Endothelial cell of umbilical vein (primary cell): ENCODE measurements at regions not wholly inside any gene's neighbourhood (a gene's known extent, or its start where the extent isn't known, plus 50 kb on each side); places are given as distances from the start of the nearest gene placed in this dataset.

Source experiments
- BruUV-seq: library from RNA; stranded (reverse); fragments of 400-500 nt; replicated peaks from 2 replicates; lab custom pipeline; 2021; lab: Mats Ljungman, UMichigan
- CTCF ChIA-PET: fragments of 300-600, 350-600 bp; sonication (Branson Sonifier 250); formaldehyde crosslinking; loops from one replicate; lab custom pipeline; 2021; ENCODE audit warnings: antibody characterized with exemption, inconsistent platforms; lab: Charles Lee
- POLR2A ChIA-PET: fragments of 300-600, 350-600 bp; sonication (Branson Sonifier 250); formaldehyde crosslinking; loops from one replicate; lab custom pipeline; 2021; ENCODE audit warnings: antibody characterized with exemption, inconsistent platforms; lab: Charles Lee
- DNase-seq: peaks from one replicate; pipeline ENCODE4 v3.0.0-alpha.2; 2011; ENCODE audit warnings: low read depth, low spot score
- FAIRE-seq: peaks from 2 replicates; lab custom pipeline; 2011; peaks lifted over from hg19 to GRCh38; lab: Jason Lieb, UNC
- H2AFZ ChIP-seq: 2 replicates; pipeline ENCODE4 v1.6.0; 2012; ENCODE audit warnings: low read depth, low read length, control low read depth, inconsistent platforms
- H3K27ac ChIP-seq: 2 replicates; pipeline ENCODE4 v1.5.1; 2011; ENCODE audit warnings: low read depth, mild to moderate bottlenecking, control low read depth, low read length, moderate library complexity; ENCODE audit not compliant: insufficient read depth
- H3K27me3 ChIP-seq, 2 experiments: 2 replicates each; pipeline versions ENCODE4 v1.6.0 to v1.6.1; 2011; ENCODE audit warnings: low read length in 2 of 2, mixed read lengths in 1 of 2; ENCODE audit not compliant: control insufficient read depth in 2 of 2, insufficient read depth in 2 of 2
- H3K36me3 ChIP-seq, 2 experiments: 2 replicates in 1 of 2; 3 replicates in 1 of 2; pipeline ENCODE4 v1.5.1; 2011; ENCODE audit warnings: low read length in 2 of 2, mild to moderate bottlenecking in 1 of 2, moderate library complexity in 1 of 2; ENCODE audit not compliant: control insufficient read depth in 2 of 2, insufficient read depth in 2 of 2; ENCODE audit errors: extremely low read depth in 1 of 2
- H3K4me1 ChIP-seq: 3 replicates; pipeline ENCODE4 v1.5.1; 2011; ENCODE audit warnings: mild to moderate bottlenecking, low read length; ENCODE audit not compliant: control insufficient read depth, insufficient read depth; ENCODE audit errors: extremely low read depth
- H3K4me2 ChIP-seq: 2 replicates; pipeline ENCODE4 v1.6.1; 2011; ENCODE audit warnings: low read length, control low read depth, mixed read lengths; ENCODE audit not compliant: insufficient read depth
- H3K4me3 ChIP-seq, 3 experiments: fragments of 200-600 bp in 1 of 3; sonication (generic), shearing (Covaris generic) in 1 of 3; replicated peaks in 1 of 3; 2 replicates each; pipeline ENCODE4 v1.5.1; 2011 to 2016; ENCODE audit warnings: control low read depth in 3 of 3, low read length in 3 of 3, mild to moderate bottlenecking in 2 of 3, inconsistent platforms in 1 of 3, low read depth in 1 of 3, moderate library complexity in 1 of 3; ENCODE audit not compliant: insufficient read depth in 1 of 3
- H3K79me2 ChIP-seq: 2 replicates; pipeline ENCODE4 v1.6.0; 2012; ENCODE audit warnings: low read length, inconsistent platforms; ENCODE audit not compliant: control insufficient read depth, insufficient read depth
- H3K9ac ChIP-seq: replicated peaks from 2 replicates; pipeline ENCODE3; 2011; ENCODE audit warnings: low read length, control low read depth; ENCODE audit not compliant: insufficient read depth; ENCODE audit errors: extremely low read depth
- H3K9me1 ChIP-seq: replicated peaks from 3 replicates; pipeline ENCODE4 v1.6.0; 2011; ENCODE audit warnings: mild to moderate bottlenecking, low read length; ENCODE audit not compliant: control insufficient read depth, insufficient read depth; ENCODE audit errors: extremely low read depth
- H3K9me3 ChIP-seq: replicated peaks from 2 replicates; pipeline ENCODE4 v1.5.1; 2012; ENCODE audit warnings: low read length, inconsistent platforms; ENCODE audit not compliant: control insufficient read depth, insufficient read depth
- H4K20me1 ChIP-seq: replicated peaks from 2 replicates; pipeline ENCODE3; 2011; ENCODE audit warnings: mild to moderate bottlenecking, low read length; ENCODE audit not compliant: control insufficient read depth, insufficient read depth; ENCODE audit errors: extremely low read depth
- EZH2 ChIP-seq: IDR thresholded peaks from 2 replicates; pipeline ENCODE4 v1.6.1; 2012; ENCODE audit warnings: borderline replicate concordance, low read depth, mild to moderate bottlenecking, moderate library complexity, low read length, inconsistent platforms; ENCODE audit not compliant: severe bottlenecking
- FOS ChIP-seq: IDR thresholded peaks from 2 replicates; pipeline ENCODE4 v1.6.1; 2011; ENCODE audit warnings: mild to moderate bottlenecking, low read length, moderate library complexity, borderline replicate concordance; ENCODE audit not compliant: insufficient read depth
- GATA2 ChIP-seq: IDR thresholded peaks from 2 replicates; pipeline ENCODE4 v1.7.0; 2011; ENCODE audit warnings: low read depth, mild to moderate bottlenecking, moderate library complexity, mixed read lengths, low read length; ENCODE audit not compliant: insufficient read length, insufficient read depth
- JUN ChIP-seq: IDR thresholded peaks from 2 replicates; pipeline ENCODE4 v1.6.1; 2011; ENCODE audit warnings: borderline replicate concordance, low read depth; ENCODE audit not compliant: insufficient read length, insufficient read depth
- MYC ChIP-seq: IDR thresholded peaks from one replicate; pipeline ENCODE4 v1.6.1; 2011; ENCODE audit warnings: mild to moderate bottlenecking, low read depth, low read length
- POLR2A ChIP-seq: IDR thresholded peaks from 2 replicates; pipeline ENCODE4 v1.6.1; 2012; ENCODE audit warnings: low read depth, mild to moderate bottlenecking, control low read depth, low read length
- POLR2AphosphoS5 ChIP-seq: IDR thresholded peaks from 2 replicates; pipeline ENCODE4 v1.6.1; 2012; ENCODE audit warnings: low read depth, mild to moderate bottlenecking, control low read depth, low read length, moderate library complexity; ENCODE audit not compliant: insufficient read depth
- dilution Hi-C: fragments of 300-500 bp; cut with MboI; formaldehyde crosslinking; loops from one replicate; pipeline ENCODE4 v1.15.0; 2019; ENCODE audit warnings: low sequenced_read_pairs; ENCODE audit not compliant: extremely low pct_ligation_motif_present
- intact Hi-C: fragments of 100-400 bp; cut with micrococcal nuclease; formaldehyde crosslinking; loops from one replicate; pipeline ENCODE4 v1.10.0; 2022
- TF ChIP-seq, protein P1 (sequence below): IDR thresholded peaks from 2 replicates; pipeline ENCODE4 v1.6.1; 2011; ENCODE audit not compliant: insufficient read depth, insufficient read length
- TF ChIP-seq, protein P2 (sequence below), 2 donors: IDR thresholded peaks; 1 replicate in 1 of 2; 2 replicates in 1 of 2; pipeline ENCODE4 v1.5.1; 2011; ENCODE audit warnings: low read length in 2 of 2, mild to moderate bottlenecking in 2 of 2, moderate library complexity in 2 of 2, control low read depth in 1 of 2, inconsistent platforms in 1 of 2, low read depth in 1 of 2; ENCODE audit not compliant: insufficient read depth in 1 of 2; ENCODE audit errors: extremely low read depth in 1 of 2

DNA sequence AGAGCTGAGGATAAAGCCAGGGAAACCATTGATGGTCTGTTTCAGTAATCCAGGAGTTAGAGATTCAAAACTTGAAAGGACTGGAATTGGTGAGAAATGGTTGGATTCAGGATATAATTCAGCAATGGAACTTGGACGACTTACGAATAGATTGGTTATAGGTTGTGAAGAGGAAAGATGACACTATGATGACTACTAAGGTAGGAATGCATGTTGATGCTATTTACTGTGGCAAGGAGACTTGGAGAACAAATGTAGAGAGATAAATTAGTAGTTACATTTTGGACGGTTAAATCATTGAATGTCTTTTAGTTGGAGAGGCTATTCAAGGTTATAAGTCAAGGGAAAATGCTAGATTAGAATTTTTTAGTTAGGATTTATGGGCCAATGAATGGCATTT is 365.4 kb upstream of the TECRL start:
- Histone ChIP-seq H3K27ac (no peak overlapping the region), H3K36me3 (no peaks in the 10 kb centered on the region), H3K4me2 (no peak overlapping the region), H3K9me3 (no peaks in the 10 kb centered on the region), H3K4me3 (no peak overlapping the region), H3K4me1 (no peaks in the 10 kb centered on the region), H2AFZ (no peak overlapping the region), H3K27me3 (no peaks in the 10 kb centered on the region), H4K20me1 (no peaks in the 10 kb centered on the region), H3K79me2 (no peaks in the 10 kb centered on the region), H3K9me1 (no peaks in the 10 kb centered on the region), H3K9ac (no peak overlapping the region)
- ChIA-PET CTCF (no interaction called here), POLR2A (no interaction called here)
- DNase-seq (no peak), FAIRE-seq (no peak)
- BruUV-seq: no TSS peak
- dilution Hi-C loops (no loop called here), intact Hi-C loops (no loop called here)
- no peak for TF ChIP-seq GATA2
- TF ChIP-seq FOS: no peak
- no peak for TF ChIP-seq MYC
- TF ChIP-seq POLR2A: no peak
- TF ChIP-seq POLR2AphosphoS5: no peak
- no peak for TF ChIP-seq JUN
- no peak for TF ChIP-seq EZH2
- TF ChIP-seq, protein P1, sequence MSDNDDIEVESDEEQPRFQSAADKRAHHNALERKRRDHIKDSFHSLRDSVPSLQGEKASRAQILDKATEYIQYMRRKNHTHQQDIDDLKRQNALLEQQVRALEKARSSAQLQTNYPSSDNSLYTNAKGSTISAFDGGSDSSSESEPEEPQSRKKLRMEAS: no peak
- TF ChIP-seq, protein P2, sequence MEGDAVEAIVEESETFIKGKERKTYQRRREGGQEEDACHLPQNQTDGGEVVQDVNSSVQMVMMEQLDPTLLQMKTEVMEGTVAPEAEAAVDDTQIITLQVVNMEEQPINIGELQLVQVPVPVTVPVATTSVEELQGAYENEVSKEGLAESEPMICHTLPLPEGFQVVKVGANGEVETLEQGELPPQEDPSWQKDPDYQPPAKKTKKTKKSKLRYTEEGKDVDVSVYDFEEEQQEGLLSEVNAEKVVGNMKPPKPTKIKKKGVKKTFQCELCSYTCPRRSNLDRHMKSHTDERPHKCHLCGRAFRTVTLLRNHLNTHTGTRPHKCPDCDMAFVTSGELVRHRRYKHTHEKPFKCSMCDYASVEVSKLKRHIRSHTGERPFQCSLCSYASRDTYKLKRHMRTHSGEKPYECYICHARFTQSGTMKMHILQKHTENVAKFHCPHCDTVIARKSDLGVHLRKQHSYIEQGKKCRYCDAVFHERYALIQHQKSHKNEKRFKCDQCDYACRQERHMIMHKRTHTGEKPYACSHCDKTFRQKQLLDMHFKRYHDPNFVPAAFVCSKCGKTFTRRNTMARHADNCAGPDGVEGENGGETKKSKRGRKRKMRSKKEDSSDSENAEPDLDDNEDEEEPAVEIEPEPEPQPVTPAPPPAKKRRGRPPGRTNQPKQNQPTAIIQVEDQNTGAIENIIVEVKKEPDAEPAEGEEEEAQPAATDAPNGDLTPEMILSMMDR (IDR thresholded peaks at IDR 0.05; ENCODE audit: extremely low read depth in 1 of 2, insufficient read depth in 1 of 2, low read depth in 1 of 2, low read length in 2 of 2): no peak
